ENCODE measurements at regions not wholly inside any gene's neighbourhood (a gene's known extent, or its start where the extent isn't known, plus 50 kb on each side); places are given as distances from the start of the nearest gene placed in this dataset.

- intact Hi-C loops (cut with micrococcal nuclease): no loop called here
- Mint-ChIP-seq H3K36me3 (ENCODE audit: low read depth) (no peaks in the 10 kb centered on the region), H3K9me3 (peaks cover 17% of the 10 kb centered on the region), H3K27me3 (peaks cover 2% of the 10 kb centered on the region), H3K27ac (no peak overlapping the region), H3K4me3 (no peak overlapping the region), H3K4me1 (no peaks in the 10 kb centered on the region)
- DNase-seq: no peak
- CTCF ChIA-PET: no interaction called here
- POLR2A ChIA-PET: no interaction called here
- ATAC-seq (ENCODE audit: low read depth): no peak
- TF ChIP-seq, protein P1, sequence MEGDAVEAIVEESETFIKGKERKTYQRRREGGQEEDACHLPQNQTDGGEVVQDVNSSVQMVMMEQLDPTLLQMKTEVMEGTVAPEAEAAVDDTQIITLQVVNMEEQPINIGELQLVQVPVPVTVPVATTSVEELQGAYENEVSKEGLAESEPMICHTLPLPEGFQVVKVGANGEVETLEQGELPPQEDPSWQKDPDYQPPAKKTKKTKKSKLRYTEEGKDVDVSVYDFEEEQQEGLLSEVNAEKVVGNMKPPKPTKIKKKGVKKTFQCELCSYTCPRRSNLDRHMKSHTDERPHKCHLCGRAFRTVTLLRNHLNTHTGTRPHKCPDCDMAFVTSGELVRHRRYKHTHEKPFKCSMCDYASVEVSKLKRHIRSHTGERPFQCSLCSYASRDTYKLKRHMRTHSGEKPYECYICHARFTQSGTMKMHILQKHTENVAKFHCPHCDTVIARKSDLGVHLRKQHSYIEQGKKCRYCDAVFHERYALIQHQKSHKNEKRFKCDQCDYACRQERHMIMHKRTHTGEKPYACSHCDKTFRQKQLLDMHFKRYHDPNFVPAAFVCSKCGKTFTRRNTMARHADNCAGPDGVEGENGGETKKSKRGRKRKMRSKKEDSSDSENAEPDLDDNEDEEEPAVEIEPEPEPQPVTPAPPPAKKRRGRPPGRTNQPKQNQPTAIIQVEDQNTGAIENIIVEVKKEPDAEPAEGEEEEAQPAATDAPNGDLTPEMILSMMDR (IDR thresholded peaks at IDR 0.05): no peak
Observed at GRCh38 chr22:34722901-34723300, 343.1 kb upstream of the ISX start.

DNA sequence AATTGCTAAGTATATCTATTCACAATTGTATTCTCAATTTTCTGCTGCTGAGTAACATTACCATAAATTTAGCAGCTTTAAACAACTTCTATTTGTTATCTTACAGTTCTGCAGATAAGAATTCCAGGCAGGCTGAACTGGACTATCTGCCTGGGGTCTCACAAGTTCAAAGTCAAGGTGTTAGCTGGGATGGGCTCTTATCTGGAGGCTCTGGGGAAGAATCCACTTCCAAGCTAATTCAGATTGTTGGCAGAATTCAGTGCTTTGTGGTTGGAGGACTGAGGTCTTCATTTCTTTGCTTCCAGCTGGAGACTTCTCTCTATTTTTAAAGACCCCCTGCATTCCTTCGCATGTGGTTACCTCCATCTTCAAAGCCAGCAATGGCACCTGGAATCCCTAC lies 329.9 kb upstream of the ISX start:
- intact Hi-C loops (cut with micrococcal nuclease): no loop called here
- H3K4me1 Mint-ChIP-seq: no peaks in the 10 kb centered on the region
- TF ChIP-seq, protein P1 (IDR thresholded peaks at IDR 0.05): no peak
- ATAC-seq (ENCODE audit: low read depth) (no peak), DNase-seq (no peak)
- peaks cover 7% of the 10 kb centered on the region for H3K9me3 Mint-ChIP-seq
- ChIA-PET CTCF (no interaction called here), POLR2A (no interaction called here)
- H3K27me3 Mint-ChIP-seq: no peaks in the 10 kb centered on the region
- H3K4me3 Mint-ChIP-seq: no peak overlapping the region
- no peak overlapping the region for H3K27ac Mint-ChIP-seq
- H3K36me3 Mint-ChIP-seq (ENCODE audit: low read depth): no peaks in the 10 kb centered on the region

- H3K27me3 Mint-ChIP-seq: no peaks in the 10 kb centered on the region
- ChIA-PET POLR2A (no interaction called here), CTCF (no interaction called here)
- no peak overlapping the region for H3K27ac Mint-ChIP-seq
- peaks cover 4% of the 10 kb centered on the region for H3K9me3 Mint-ChIP-seq
- H3K4me3 Mint-ChIP-seq: no peak overlapping the region
- ATAC-seq (ENCODE audit: low read depth): no peak
- DNase-seq: no peak
- TF ChIP-seq, protein P1 (IDR thresholded peaks at IDR 0.05): no peak
- intact Hi-C loops (cut with micrococcal nuclease): no loop called here
- H3K36me3 Mint-ChIP-seq (ENCODE audit: low read depth): no peaks in the 10 kb centered on the region
- no peaks in the 10 kb centered on the region for H3K4me1 Mint-ChIP-seq
Observed at GRCh38 chr22:34738661-34739400, 327.1 kb upstream of the ISX start.

DNA sequence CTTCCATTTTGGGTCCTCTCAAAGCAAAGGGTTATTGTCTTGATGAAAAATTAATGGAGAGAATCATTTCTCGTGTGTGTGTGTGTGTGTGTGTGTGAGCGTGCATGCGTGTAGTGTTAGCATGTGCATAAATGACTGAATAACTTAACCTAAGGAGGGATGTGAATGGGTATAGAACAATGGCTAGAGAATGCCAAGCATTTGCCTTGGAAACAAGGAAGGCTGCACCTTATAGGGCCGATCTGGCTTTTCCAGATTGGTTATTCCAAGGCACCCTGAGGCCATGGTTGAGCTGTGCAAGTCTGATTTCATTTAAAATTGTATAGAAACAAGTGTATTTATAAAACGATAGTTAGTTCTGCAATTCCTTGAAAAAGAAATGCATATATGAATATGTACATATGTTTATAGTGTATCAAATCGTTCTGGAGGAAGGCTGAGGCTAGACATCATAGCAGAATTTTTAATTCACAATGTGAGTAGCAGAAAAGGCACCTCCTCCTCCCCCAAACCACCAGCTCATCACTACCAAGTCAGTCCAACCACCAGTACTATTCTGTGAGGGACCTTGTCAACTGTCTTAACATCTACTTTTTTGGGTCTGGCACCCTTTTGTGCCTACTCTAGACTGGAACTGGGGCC lies 322.7 kb upstream of the ISX start:
- H3K4me3 Mint-ChIP-seq: no peak overlapping the region
- TF ChIP-seq, protein P1 (IDR thresholded peaks at IDR 0.05): no peak
- no peaks in the 10 kb centered on the region for H3K27me3 Mint-ChIP-seq
- intact Hi-C loops (cut with micrococcal nuclease): no loop called here
- no peak overlapping the region for H3K27ac Mint-ChIP-seq
- ATAC-seq (ENCODE audit: low read depth) (no peak), DNase-seq (no peak)
- no peaks in the 10 kb centered on the region for H3K36me3 Mint-ChIP-seq (ENCODE audit: low read depth)
- POLR2A ChIA-PET: no interaction called here
- no peaks in the 10 kb centered on the region for H3K9me3 Mint-ChIP-seq
- CTCF ChIA-PET: no interaction called here
- no peaks in the 10 kb centered on the region for H3K4me1 Mint-ChIP-seq

GRCh38 chr22:34760276-34761008 lies 305.5 kb upstream of the ISX start:
- Mint-ChIP-seq H3K4me3 (no peak overlapping the region), H3K27me3 (peaks cover 7% of the 10 kb centered on the region), H3K9me3 (no peaks in the 10 kb centered on the region), H3K4me1 (no peaks in the 10 kb centered on the region), H3K27ac (no peak overlapping the region), H3K36me3 (ENCODE audit: low read depth) (no peaks in the 10 kb centered on the region)
- ATAC-seq (ENCODE audit: low read depth): no peak
- ChIA-PET POLR2A (no interaction called here), CTCF (no interaction called here)
- TF ChIP-seq, protein P1 (IDR thresholded peaks at IDR 0.05): no peak
- DNase-seq: no peak
- intact Hi-C loops (cut with micrococcal nuclease): no loop called here

Data from activated B cell treated with CpG ODN at 0.5 μM for 24 hours (primary cell).